ENCODE measurements at regions not wholly inside any gene's neighbourhood (a gene's known extent, or its start where the extent isn't known, plus 50 kb on each side); places are given as distances from the start of the nearest gene placed in this dataset.
A peak's percentile ranks its signal among the peaks of the same experiment; 100 is the strongest.
"Not testable (repeated sequence)": the region's sequence is repeated elsewhere in the genome, so short reads cannot be mapped to it uniquely, and the experiment has no call there.

- peak in 3 of 4 experiments; percentile 40 to 60 (median 55) for DNase-seq
Measured at GRCh38 chr1:173300061-173301044, 93.2 kb upstream of the TNFSF4 start.

- no peak for DNase-seq
Measured at GRCh38 chr1:173301507-173301906, 94.4 kb upstream of the TNFSF4 start.

- DNase-seq: no peak
Measured at GRCh38 chr1:173302366-173302765, 95.2 kb upstream of the TNFSF4 start.

- DNase-seq: no peak
Measured at GRCh38 chr1:173302890-173303829, 96.0 kb upstream of the TNFSF4 start.

GRCh38 chr1:173303984-173304383 is 96.9 kb upstream of the TNFSF4 start:
- no peak for DNase-seq

GRCh38 chr1:173304529-173305227 is 97.5 kb upstream of the TNFSF4 start:
- DNase-seq: peak in 2 of 4 experiments; percentile 8 to 40

- DNase-seq: no peak
Measured at GRCh38 chr1:173307845-173308244, 100.7 kb upstream of the TNFSF4 start.

- no peak for DNase-seq
Measured at GRCh38 chr1:173314656-173315055, 107.5 kb upstream of the TNFSF4 start.

- no peak for DNase-seq
Measured at GRCh38 chr1:173315296-173315695, 108.2 kb upstream of the TNFSF4 start.

GRCh38 chr1:173318788-173319187 is 111.7 kb upstream of the TNFSF4 start:
- DNase-seq: no peak

- not testable (repeated sequence) for DNase-seq
Measured at GRCh38 chr1:173324352-173324751, 117.2 kb upstream of the TNFSF4 start.

- DNase-seq: not testable (repeated sequence)
Measured at GRCh38 chr1:173327987-173328386, 120.9 kb upstream of the TNFSF4 start.

- no peak for DNase-seq
Measured at GRCh38 chr1:173328961-173329360, 121.8 kb upstream of the TNFSF4 start.

- DNase-seq: peak in 3 of 4 experiments; percentile 9 to 75 (median 71)
Measured at GRCh38 chr1:173329726-173330125, 122.6 kb upstream of the TNFSF4 start.

GRCh38 chr1:173330149-173330951 is 123.2 kb upstream of the TNFSF4 start:
- peak; percentile 54 to 84 (median 72) for DNase-seq

GRCh38 chr1:173330952-173331548 is 123.9 kb upstream of the TNFSF4 start:
- DNase-seq: peak; percentile 7 to 75 (median 50)

- DNase-seq: peak; percentile 60 to 74 (median 74)
Measured at GRCh38 chr1:173332026-173332425, 124.9 kb upstream of the TNFSF4 start.

- DNase-seq: peak in 1 of 4 experiments; percentile 4
Measured at GRCh38 chr1:173333581-173333980, 126.5 kb upstream of the TNFSF4 start.

GRCh38 chr1:173337126-173337525 is 130.0 kb upstream of the TNFSF4 start:
- DNase-seq: no peak

GRCh38 chr1:173341307-173341706 is 134.2 kb upstream of the TNFSF4 start:
- no peak for DNase-seq

GRCh38 chr1:173341971-173342370 is 134.8 kb upstream of the TNFSF4 start:
- no peak for DNase-seq

Data from suppressor macrophage (primary cell).